PC-3 (cell line): ENCODE measurements at regions not wholly inside any gene's neighbourhood (a gene's known extent, or its start where the extent isn't known, plus 50 kb on each side); places are given as distances from the start of the nearest gene placed in this dataset.

Experiments used
- ATAC-seq: fragments of 200-7000 bp; cut with Tn5 transposase; 2 replicates; pipeline ENCODE4 v1.9.1; 2020; ENCODE audit warnings: mild to moderate bottlenecking, moderate library complexity
- BruUV-seq: library from RNA; stranded (reverse); fragments of 400-500 nt; replicated peaks from 2 replicates; lab custom pipeline; 2021; lab: Mats Ljungman, UMichigan
- CTCF ChIA-PET: fragments of 300-600 bp; sonication (Branson Sonifier 250); formaldehyde crosslinking; loops from one replicate; lab custom pipeline; 2022; ENCODE audit warnings: antibody characterized with exemption; lab: Charles Lee
- POLR2A ChIA-PET: fragments of 300-600 bp; sonication (Branson Sonifier 250); formaldehyde crosslinking; loops from one replicate; lab custom pipeline; 2022; ENCODE audit warnings: antibody characterized with exemption; ENCODE audit not compliant: unreplicated experiment; lab: Charles Lee
- DNase-seq: peaks from one replicate; pipeline ENCODE4 v3.0.0-alpha.2; 2015
- H2AFZ ChIP-seq: fragments of 300-600 bp; sonication (generic); 2 replicates; pipeline ENCODE4 v1.6.0; 2016; ENCODE audit warnings: antibody characterized with exemption, low read length
- H3F3A ChIP-seq: fragments of 300-600 bp; sonication (generic); one replicate; pipeline ENCODE4 v1.6.0; 2017; ENCODE audit warnings: antibody characterized with exemption, low read length, control low read depth, mild to moderate bottlenecking; ENCODE audit not compliant: unreplicated experiment
- H3K27ac ChIP-seq: fragments of 300-600 bp; sonication (generic); 2 replicates; pipeline ENCODE4 v1.5.1; 2016; ENCODE audit warnings: mild to moderate bottlenecking, low read length
- H3K27me3 ChIP-seq: fragments of 300-600 bp; sonication (generic); 2 replicates; pipeline ENCODE4 v1.6.1; 2016; ENCODE audit warnings: low read length, mixed read lengths
- H3K36me3 ChIP-seq: fragments of 300-600 bp; sonication (generic); 2 replicates; pipeline ENCODE4 v1.6.1; 2016; ENCODE audit warnings: low read depth, mixed run types, low read length, mixed read lengths
- H3K4me1 ChIP-seq: fragments of 300-600 bp; sonication (generic); 2 replicates; pipeline ENCODE4 v1.5.1; 2016; ENCODE audit warnings: low read length; ENCODE audit not compliant: insufficient read depth
- H3K4me2 ChIP-seq: fragments of 300-600 bp; sonication (generic); 2 replicates; pipeline ENCODE4 v1.6.0; 2016; ENCODE audit warnings: low read length
- H3K4me3 ChIP-seq: fragments of 300-600 bp; sonication (generic); 2 replicates; pipeline ENCODE4 v1.5.1; 2016; ENCODE audit warnings: mild to moderate bottlenecking, low read length, mixed read lengths
- H3K79me2 ChIP-seq: fragments of 300-600 bp; sonication (generic); 2 replicates; pipeline ENCODE4 v1.6.1; 2017; ENCODE audit warnings: low read length, mixed read lengths
- H3K9ac ChIP-seq: fragments of 300-600 bp; sonication (generic); 2 replicates; pipeline ENCODE4 v1.6.0; 2016; ENCODE audit warnings: mild to moderate bottlenecking, low read length
- H3K9me2 ChIP-seq: fragments of 300-600 bp; sonication (generic); replicated peaks from 2 replicates; pipeline ENCODE4 v1.6.1; 2016; ENCODE audit warnings: mixed run types, low read length, mixed read lengths
- H3K9me3 ChIP-seq: fragments of 300-600 bp; sonication (generic); 2 replicates; pipeline ENCODE4 v1.6.1; 2016; ENCODE audit warnings: low read length, mixed read lengths
- H4K20me1 ChIP-seq: fragments of 300-600 bp; sonication (generic); 2 replicates; pipeline ENCODE4 v1.6.1; 2016; ENCODE audit warnings: low read length, mixed read lengths
- CTCF ChIP-seq: fragments of 300-600 bp; sonication (generic); conservative IDR thresholded peaks from 2 replicates; pipeline ENCODE4 v1.5.1; 2017; ENCODE audit warnings: antibody characterized with exemption, low read depth, mild to moderate bottlenecking, low read length
- EZH2 ChIP-seq: fragments of 300-600 bp; sonication (generic); IDR thresholded peaks from one replicate; pipeline ENCODE4 v1.6.1; 2017; ENCODE audit warnings: antibody characterized with exemption, mild to moderate bottlenecking, low read length; ENCODE audit not compliant: unreplicated experiment
- EZH2phosphoT487 ChIP-seq: fragments of 300-600 bp; sonication (generic); IDR thresholded peaks from 2 replicates; pipeline ENCODE4 v1.6.1; 2018; ENCODE audit warnings: mild to moderate bottlenecking, antibody characterized with exemption, low read length, borderline replicate concordance
- intact Hi-C: fragments of 100-400 bp; cut with micrococcal nuclease; formaldehyde crosslinking; loops from 2 replicates; pipeline ENCODE4 v1.9.0; 2023

DNA sequence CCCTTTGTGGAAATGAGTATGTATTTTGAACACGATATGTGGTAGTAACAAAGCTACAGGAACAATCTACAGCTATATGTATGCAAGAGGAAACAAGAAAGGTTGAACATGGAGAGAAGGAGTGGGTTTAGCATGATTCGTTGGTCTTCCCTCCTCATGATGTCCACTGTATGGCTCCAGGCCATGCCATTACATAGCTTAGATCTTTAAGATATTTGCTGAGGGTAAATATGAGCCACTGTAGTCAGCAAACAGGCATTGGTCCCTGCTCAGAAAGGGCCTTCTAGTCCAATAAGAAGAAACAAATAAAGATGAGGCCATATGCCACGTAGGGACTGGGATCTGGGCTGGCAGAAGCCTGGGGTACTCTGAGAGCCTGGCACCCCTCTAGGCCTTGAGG lies 543.2 kb upstream of the SGCD start:
- POLR2A ChIA-PET, result no interaction called here
- no peak for ATAC-seq
- Histone ChIP-seq H2AFZ (no peak overlapping the region), H4K20me1 (no peaks in the 10 kb centered on the region), H3K36me3 (no peaks in the 10 kb centered on the region), H3K4me3 (no peak overlapping the region), H3K9me3 (0 out of 2 replicates have a peak, but pooled peaks cover 6% of the 10 kb centered on the region), H3K27ac (no peak overlapping the region), H3K27me3 (no peaks in the 10 kb centered on the region), H3K9ac (no peak overlapping the region), H3K79me2 (no peaks in the 10 kb centered on the region), H3F3A (no peaks in the 10 kb centered on the region), H3K4me1 (no peaks in the 10 kb centered on the region), H3K9me2 (no peaks in the 10 kb centered on the region), H3K4me2 (no peak overlapping the region)
- no peak for DNase-seq
- intact Hi-C loops, result no loop called here
- CTCF ChIA-PET, result no interaction called here
- no TSS peak for BruUV-seq
- TF ChIP-seq EZH2 (no peak), CTCF (no peak), EZH2phosphoT487 (no peak)

GRCh38 chr5:155786108-155786507 lies 540.9 kb upstream of the SGCD start:
- no peaks in the 10 kb centered on the region for H3K9me3 ChIP-seq
- H3F3A ChIP-seq, result no peaks in the 10 kb centered on the region
- H3K4me1 ChIP-seq, result no peaks in the 10 kb centered on the region
- H3K27me3 ChIP-seq, result no peaks in the 10 kb centered on the region
- H4K20me1 ChIP-seq, result no peaks in the 10 kb centered on the region
- no TSS peak for BruUV-seq
- intact Hi-C loops, result no loop called here
- H3K9ac ChIP-seq, result no peak overlapping the region
- ATAC-seq (no peak), DNase-seq (no peak)
- no peaks in the 10 kb centered on the region for H3K79me2 ChIP-seq
- ChIA-PET POLR2A (no interaction called here), CTCF (no interaction called here)
- H3K9me2 ChIP-seq, result no peaks in the 10 kb centered on the region
- no peak for TF ChIP-seq EZH2
- TF ChIP-seq EZH2phosphoT487, result no peak
- TF ChIP-seq CTCF, result no peak
- H2AFZ ChIP-seq, result no peak overlapping the region
- H3K36me3 ChIP-seq, result no peaks in the 10 kb centered on the region
- H3K4me2 ChIP-seq, result no peak overlapping the region
- H3K27ac ChIP-seq, result no peak overlapping the region
- no peak overlapping the region for H3K4me3 ChIP-seq

DNA sequence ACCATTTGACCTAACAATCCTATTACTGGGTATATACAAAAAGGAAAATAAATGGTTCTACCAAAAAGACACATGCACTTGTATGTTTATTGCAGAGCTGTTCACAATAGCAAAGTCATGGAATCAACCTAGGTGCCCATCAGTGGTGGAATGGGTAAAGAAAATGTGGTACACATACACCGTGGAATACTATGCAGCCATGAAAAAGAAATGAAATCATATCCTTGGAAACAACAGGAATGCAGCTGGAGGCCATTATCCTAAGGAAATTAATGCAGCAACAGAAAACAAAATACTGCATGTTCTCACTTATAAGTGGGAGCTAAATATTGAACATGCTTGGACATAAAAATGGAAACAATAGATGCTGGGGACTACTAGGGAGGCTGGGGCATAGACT lies 534.1 kb upstream of the SGCD start:
- H3F3A ChIP-seq, result no peaks in the 10 kb centered on the region
- H3K4me1 ChIP-seq, result no peaks in the 10 kb centered on the region
- peaks cover 6% of the 10 kb centered on the region; the same call in 1 of the 2 replicates for H3K9me3 ChIP-seq
- ChIA-PET CTCF (no interaction called here), POLR2A (no interaction called here)
- no peaks in the 10 kb centered on the region for H4K20me1 ChIP-seq
- no peaks in the 10 kb centered on the region for H3K9me2 ChIP-seq
- no peaks in the 10 kb centered on the region for H3K79me2 ChIP-seq
- no peak overlapping the region for H3K4me3 ChIP-seq
- ATAC-seq, result no peak
- no peaks in the 10 kb centered on the region for H3K36me3 ChIP-seq
- TF ChIP-seq CTCF (no peak), EZH2 (no peak), EZH2phosphoT487 (no peak)
- H2AFZ ChIP-seq, result no peak overlapping the region
- H3K27me3 ChIP-seq, result no peaks in the 10 kb centered on the region
- H3K9ac ChIP-seq, result no peak overlapping the region
- no peak overlapping the region for H3K4me2 ChIP-seq
- no peak for DNase-seq
- intact Hi-C loops, result no loop called here
- H3K27ac ChIP-seq, result no peak overlapping the region
- BruUV-seq, result no TSS peak
